Endothelial cell of umbilical vein (primary cell): ENCODE measurements at regions not wholly inside any gene's neighbourhood (a gene's known extent, or its start where the extent isn't known, plus 50 kb on each side); places are given as distances from the start of the nearest gene placed in this dataset.

Source experiments
- BruUV-seq: library from RNA; stranded (reverse); fragments of 400-500 nt; replicated peaks from 2 replicates; lab custom pipeline; 2021; lab: Mats Ljungman, UMichigan
- CTCF ChIA-PET: fragments of 300-600, 350-600 bp; sonication (Branson Sonifier 250); formaldehyde crosslinking; loops from one replicate; lab custom pipeline; 2021; ENCODE audit warnings: antibody characterized with exemption, inconsistent platforms; lab: Charles Lee
- POLR2A ChIA-PET: fragments of 300-600, 350-600 bp; sonication (Branson Sonifier 250); formaldehyde crosslinking; loops from one replicate; lab custom pipeline; 2021; ENCODE audit warnings: antibody characterized with exemption, inconsistent platforms; lab: Charles Lee
- DNase-seq: peaks from one replicate; pipeline ENCODE4 v3.0.0-alpha.2; 2011; ENCODE audit warnings: low read depth, low spot score
- FAIRE-seq: peaks from 2 replicates; lab custom pipeline; 2011; peaks lifted over from hg19 to GRCh38; lab: Jason Lieb, UNC
- H2AFZ ChIP-seq: 2 replicates; pipeline ENCODE4 v1.6.0; 2012; ENCODE audit warnings: low read depth, low read length, control low read depth, inconsistent platforms
- H3K27ac ChIP-seq: 2 replicates; pipeline ENCODE4 v1.5.1; 2011; ENCODE audit warnings: low read depth, mild to moderate bottlenecking, control low read depth, low read length, moderate library complexity; ENCODE audit not compliant: insufficient read depth
- H3K27me3 ChIP-seq, 2 experiments: 2 replicates each; pipeline versions ENCODE4 v1.6.0 to v1.6.1; 2011; ENCODE audit warnings: low read length in 2 of 2, mixed read lengths in 1 of 2; ENCODE audit not compliant: control insufficient read depth in 2 of 2, insufficient read depth in 2 of 2
- H3K36me3 ChIP-seq, 2 experiments: 2 replicates in 1 of 2; 3 replicates in 1 of 2; pipeline ENCODE4 v1.5.1; 2011; ENCODE audit warnings: low read length in 2 of 2, mild to moderate bottlenecking in 1 of 2, moderate library complexity in 1 of 2; ENCODE audit not compliant: control insufficient read depth in 2 of 2, insufficient read depth in 2 of 2; ENCODE audit errors: extremely low read depth in 1 of 2
- H3K4me1 ChIP-seq: 3 replicates; pipeline ENCODE4 v1.5.1; 2011; ENCODE audit warnings: mild to moderate bottlenecking, low read length; ENCODE audit not compliant: control insufficient read depth, insufficient read depth; ENCODE audit errors: extremely low read depth
- H3K4me2 ChIP-seq: 2 replicates; pipeline ENCODE4 v1.6.1; 2011; ENCODE audit warnings: low read length, control low read depth, mixed read lengths; ENCODE audit not compliant: insufficient read depth
- H3K4me3 ChIP-seq, 3 experiments: fragments of 200-600 bp in 1 of 3; sonication (generic), shearing (Covaris generic) in 1 of 3; replicated peaks in 1 of 3; 2 replicates each; pipeline ENCODE4 v1.5.1; 2011 to 2016; ENCODE audit warnings: control low read depth in 3 of 3, low read length in 3 of 3, mild to moderate bottlenecking in 2 of 3, inconsistent platforms in 1 of 3, low read depth in 1 of 3, moderate library complexity in 1 of 3; ENCODE audit not compliant: insufficient read depth in 1 of 3
- H3K79me2 ChIP-seq: 2 replicates; pipeline ENCODE4 v1.6.0; 2012; ENCODE audit warnings: low read length, inconsistent platforms; ENCODE audit not compliant: control insufficient read depth, insufficient read depth
- H3K9ac ChIP-seq: replicated peaks from 2 replicates; pipeline ENCODE3; 2011; ENCODE audit warnings: low read length, control low read depth; ENCODE audit not compliant: insufficient read depth; ENCODE audit errors: extremely low read depth
- H3K9me1 ChIP-seq: replicated peaks from 3 replicates; pipeline ENCODE4 v1.6.0; 2011; ENCODE audit warnings: mild to moderate bottlenecking, low read length; ENCODE audit not compliant: control insufficient read depth, insufficient read depth; ENCODE audit errors: extremely low read depth
- H3K9me3 ChIP-seq: replicated peaks from 2 replicates; pipeline ENCODE4 v1.5.1; 2012; ENCODE audit warnings: low read length, inconsistent platforms; ENCODE audit not compliant: control insufficient read depth, insufficient read depth
- H4K20me1 ChIP-seq: replicated peaks from 2 replicates; pipeline ENCODE3; 2011; ENCODE audit warnings: mild to moderate bottlenecking, low read length; ENCODE audit not compliant: control insufficient read depth, insufficient read depth; ENCODE audit errors: extremely low read depth
- CTCF ChIP-seq, 2 donors: IDR thresholded peaks; 1 replicate in 1 of 2; 2 replicates in 1 of 2; pipeline ENCODE4 v1.5.1; 2011; ENCODE audit warnings: low read length in 2 of 2, mild to moderate bottlenecking in 2 of 2, moderate library complexity in 2 of 2, control low read depth in 1 of 2, inconsistent platforms in 1 of 2, low read depth in 1 of 2; ENCODE audit not compliant: insufficient read depth in 1 of 2; ENCODE audit errors: extremely low read depth in 1 of 2
- EZH2 ChIP-seq: IDR thresholded peaks from 2 replicates; pipeline ENCODE4 v1.6.1; 2012; ENCODE audit warnings: borderline replicate concordance, low read depth, mild to moderate bottlenecking, moderate library complexity, low read length, inconsistent platforms; ENCODE audit not compliant: severe bottlenecking
- FOS ChIP-seq: IDR thresholded peaks from 2 replicates; pipeline ENCODE4 v1.6.1; 2011; ENCODE audit warnings: mild to moderate bottlenecking, low read length, moderate library complexity, borderline replicate concordance; ENCODE audit not compliant: insufficient read depth
- GATA2 ChIP-seq: IDR thresholded peaks from 2 replicates; pipeline ENCODE4 v1.7.0; 2011; ENCODE audit warnings: low read depth, mild to moderate bottlenecking, moderate library complexity, mixed read lengths, low read length; ENCODE audit not compliant: insufficient read length, insufficient read depth
- JUN ChIP-seq: IDR thresholded peaks from 2 replicates; pipeline ENCODE4 v1.6.1; 2011; ENCODE audit warnings: borderline replicate concordance, low read depth; ENCODE audit not compliant: insufficient read length, insufficient read depth
- MAX ChIP-seq: IDR thresholded peaks from 2 replicates; pipeline ENCODE4 v1.6.1; 2011; ENCODE audit not compliant: insufficient read depth, insufficient read length
- MYC ChIP-seq: IDR thresholded peaks from one replicate; pipeline ENCODE4 v1.6.1; 2011; ENCODE audit warnings: mild to moderate bottlenecking, low read depth, low read length
- POLR2A ChIP-seq: IDR thresholded peaks from 2 replicates; pipeline ENCODE4 v1.6.1; 2012; ENCODE audit warnings: low read depth, mild to moderate bottlenecking, control low read depth, low read length
- POLR2AphosphoS5 ChIP-seq: IDR thresholded peaks from 2 replicates; pipeline ENCODE4 v1.6.1; 2012; ENCODE audit warnings: low read depth, mild to moderate bottlenecking, control low read depth, low read length, moderate library complexity; ENCODE audit not compliant: insufficient read depth
- dilution Hi-C: fragments of 300-500 bp; cut with MboI; formaldehyde crosslinking; loops from one replicate; pipeline ENCODE4 v1.15.0; 2019; ENCODE audit warnings: low sequenced_read_pairs; ENCODE audit not compliant: extremely low pct_ligation_motif_present
- intact Hi-C: fragments of 100-400 bp; cut with micrococcal nuclease; formaldehyde crosslinking; loops from one replicate; pipeline ENCODE4 v1.10.0; 2022

GRCh38 chr4:154084864-154085263, 296.0 kb upstream of the SFRP2 start:
- no peak for FAIRE-seq
- H3K27me3 ChIP-seq, result no peaks in the 10 kb centered on the region
- peaks cover 3% of the 10 kb centered on the region for H3K9me3 ChIP-seq
- no TSS peak for BruUV-seq
- no peak overlapping the region for H3K4me3 ChIP-seq
- H3K9me1 ChIP-seq, result no peaks in the 10 kb centered on the region
- H3K27ac ChIP-seq, result no peak overlapping the region
- no peak for DNase-seq
- no peaks in the 10 kb centered on the region for H3K36me3 ChIP-seq
- TF ChIP-seq CTCF (IDR thresholded peaks at IDR 0.05; ENCODE audit: extremely low read depth in 1 of 2, insufficient read depth in 1 of 2, low read depth in 1 of 2, low read length in 2 of 2) (no peak), EZH2 (no peak), FOS (no peak), POLR2A (no peak)
- no peaks in the 10 kb centered on the region for H3K79me2 ChIP-seq
- CTCF ChIA-PET, result no interaction called here
- intact Hi-C loops, result no loop called here
- POLR2A ChIA-PET, result no interaction called here
- H4K20me1 ChIP-seq, result no peaks in the 10 kb centered on the region
- H3K4me2 ChIP-seq, result no peak overlapping the region
- no peak overlapping the region for H3K9ac ChIP-seq
- no peaks in the 10 kb centered on the region for H3K4me1 ChIP-seq
- dilution Hi-C loops, result no loop called here
- no peak overlapping the region for H2AFZ ChIP-seq

GRCh38 chr4:154082760-154083535, 294.1 kb upstream of the SFRP2 start:
- Histone ChIP-seq H3K36me3 (no peaks in the 10 kb centered on the region), H3K4me1 (no peaks in the 10 kb centered on the region), H2AFZ (no peak overlapping the region), H3K27ac (no peak overlapping the region), H3K79me2 (no peaks in the 10 kb centered on the region), H3K4me2 (no peak overlapping the region), H3K9me1 (no peaks in the 10 kb centered on the region), H3K27me3 (no peaks in the 10 kb centered on the region), H3K9ac (no peak overlapping the region), H3K4me3 (no peak overlapping the region), H4K20me1 (no peaks in the 10 kb centered on the region), H3K9me3 (peaks cover 3% of the 10 kb centered on the region)
- intact Hi-C loops, result no loop called here
- FAIRE-seq, result no peak
- BruUV-seq, result no TSS peak
- dilution Hi-C loops, result no loop called here
- TF ChIP-seq JUN (no peak), POLR2A (no peak), MYC (no peak), EZH2 (no peak), POLR2AphosphoS5 (no peak), FOS (no peak), MAX (no peak), CTCF (IDR thresholded peaks at IDR 0.05; ENCODE audit: extremely low read depth in 1 of 2, insufficient read depth in 1 of 2, low read depth in 1 of 2, low read length in 2 of 2) (no peak), GATA2 (no peak)
- CTCF ChIA-PET, result no interaction called here
- POLR2A ChIA-PET, result no interaction called here
- no peak for DNase-seq
